Left lung (tissue), 4 donors: ENCODE measurements at regions not wholly inside any gene's neighbourhood (a gene's known extent, or its start where the extent isn't known, plus 50 kb on each side); places are given as distances from the start of the nearest gene placed in this dataset.

Source experiments
- ATAC-seq: fragments of 200-7000 bp; cut with Tn5 transposase; one replicate; pipeline ENCODE4 v1.9.1; 2020; ENCODE audit warnings: moderate library complexity
- DNase-seq, 4 donors: peaks; one replicate each; pipeline ENCODE4 v3.0.0-alpha.2; 2013 to 2020
- H3K27ac ChIP-seq, 2 donors: fragments of 200-600 bp; sonication (generic) in 1 of 2; one replicate each; pipeline versions ENCODE4 v1.5.0 to v1.8.0; 2020 to 2021
- H3K27me3 ChIP-seq, 2 donors: fragments of 200-600 bp; sonication (generic) in 1 of 2; one replicate each; pipeline versions ENCODE4 v1.5.0 to v1.8.0; 2020 to 2021
- H3K36me3 ChIP-seq, 2 donors: fragments of 200-600 bp; sonication (generic) in 1 of 2; one replicate each; pipeline versions ENCODE4 v1.5.0 to v1.8.0; 2020 to 2021
- H3K4me1 ChIP-seq, 2 donors: fragments of 200-600 bp; one replicate each; pipeline ENCODE4 v1.8.0; 2021
- H3K4me3 ChIP-seq, 2 donors: fragments of 200-600 bp; sonication (generic) in 1 of 2; one replicate each; pipeline versions ENCODE4 v1.5.0 to v1.8.0; 2020 to 2021; ENCODE audit warnings: mild to moderate bottlenecking in 1 of 2
- H3K9me3 ChIP-seq, 2 donors: fragments of 200-600 bp; sonication (generic) in 1 of 2; one replicate each; pipeline versions ENCODE4 v1.5.0 to v1.8.0; 2020 to 2021
- CTCF ChIP-seq, 2 donors: fragments of 200-600 bp; sonication (generic) in 1 of 2; IDR thresholded peaks; one replicate each; pipeline versions ENCODE4 v1.5.0 to v1.8.0; 2021; ENCODE audit warnings: antibody characterized with exemption in 2 of 2
- intact Hi-C, 2 donors: fragments of 100-400 bp; cut with DNase I; formaldehyde crosslinking; loops; one replicate each; pipeline versions ENCODE4 v1.11.2 to v1.14.2; 2022
- donor health status: DM: no; HTN: yes; CAD: no.
- donor health status: DM: no; HTN: no; CAD: no.

DNA sequence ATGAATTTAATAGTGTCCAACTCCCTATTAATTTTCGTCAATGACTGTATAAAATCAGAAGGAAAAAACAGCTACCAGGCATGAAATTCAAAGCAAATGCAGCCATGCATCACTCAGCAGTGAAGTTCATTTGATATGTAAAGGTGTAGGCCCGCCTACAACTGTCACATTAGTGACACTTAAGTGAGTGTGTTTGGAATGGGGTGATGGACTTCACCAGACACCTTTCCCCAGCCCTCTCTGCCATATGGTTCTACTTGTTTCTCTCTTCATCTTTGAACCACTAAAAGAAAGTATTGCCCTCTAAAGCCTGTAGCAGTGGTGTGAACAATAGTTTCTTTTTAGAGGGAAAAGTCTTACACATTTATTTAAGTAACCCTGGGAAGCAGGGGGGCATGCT lies 124.0 kb downstream of the SIPA1L2 start:
- no peak overlapping the region for H3K27ac ChIP-seq
- peaks cover 17 to 28% of the 10 kb centered on the region in 2 donors for H3K4me1 ChIP-seq
- H3K4me3 ChIP-seq = no peak overlapping the region
- no peaks in the 10 kb centered on the region for H3K27me3 ChIP-seq
- ATAC-seq = no peak
- intact Hi-C loops = no loop called here
- DNase-seq = no peak
- no peaks in the 10 kb centered on the region for H3K9me3 ChIP-seq
- no peak for TF ChIP-seq CTCF (IDR thresholded peaks at IDR 0.05)
- H3K36me3 ChIP-seq = no peaks in the 10 kb centered on the region

GRCh38 chr1:232504651-232505050 lies 125.3 kb downstream of the SIPA1L2 start:
- Histone ChIP-seq H3K4me3 (no peak overlapping the region), H3K27ac (no peak overlapping the region), H3K9me3 (no peaks in the 10 kb centered on the region), H3K4me1 (peaks cover 17 to 19% of the 10 kb centered on the region in 2 donors), H3K36me3 (no peaks in the 10 kb centered on the region), H3K27me3 (no peaks in the 10 kb centered on the region)
- no peak for DNase-seq
- ATAC-seq = no peak
- no peak for TF ChIP-seq CTCF (IDR thresholded peaks at IDR 0.05)
- intact Hi-C loops = no loop called here

- H3K4me3 ChIP-seq = no peak overlapping the region
- intact Hi-C loops = no loop called here
- H3K9me3 ChIP-seq = no peaks in the 10 kb centered on the region
- peaks cover 6 to 8% of the 10 kb centered on the region in 2 donors for H3K4me1 ChIP-seq
- no peak for DNase-seq
- H3K27ac ChIP-seq = no peak overlapping the region
- H3K36me3 ChIP-seq = no peaks in the 10 kb centered on the region
- no peak for ATAC-seq
- TF ChIP-seq CTCF (IDR thresholded peaks at IDR 0.05) = no peak
- H3K27me3 ChIP-seq = no peaks in the 10 kb centered on the region
Observed at GRCh38 chr1:232503497-232503896, 126.4 kb downstream of the SIPA1L2 start.

- H3K36me3 ChIP-seq = no peaks in the 10 kb centered on the region
- ATAC-seq (no peak), DNase-seq (no peak)
- peaks cover 0 to 6% of the 10 kb centered on the region in 2 donors for H3K4me1 ChIP-seq
- H3K4me3 ChIP-seq = no peak overlapping the region
- intact Hi-C loops = no loop called here
- H3K27ac ChIP-seq = no peak overlapping the region
- no peaks in the 10 kb centered on the region for H3K9me3 ChIP-seq
- TF ChIP-seq CTCF (IDR thresholded peaks at IDR 0.05) = no peak
- no peaks in the 10 kb centered on the region for H3K27me3 ChIP-seq
Observed at GRCh38 chr1:232501854-232502253, 128.1 kb downstream of the SIPA1L2 start.

GRCh38 chr1:232499188-232499587 lies 130.7 kb downstream of the SIPA1L2 start:
- TF ChIP-seq CTCF (IDR thresholded peaks at IDR 0.05) = no peak
- intact Hi-C loops = no loop called here

More at GRCh38 chr1:232499188-232499587, 130.7 kb downstream of the SIPA1L2 start:
- H3K4me1 ChIP-seq = peaks cover 0 to 6% of the 10 kb centered on the region in 2 donors
- no peaks in the 10 kb centered on the region for H3K9me3 ChIP-seq
- peak in 1 of 4 donors; percentile 14 for DNase-seq
- H3K4me3 ChIP-seq = no peak overlapping the region
- no peaks in the 10 kb centered on the region for H3K27me3 ChIP-seq
- peak; percentile 40 for ATAC-seq
- H3K27ac ChIP-seq = no peak overlapping the region
- H3K36me3 ChIP-seq = no peaks in the 10 kb centered on the region
